ENCODE measurements at regions not wholly inside any gene's neighbourhood (a gene's known extent, or its start where the extent isn't known, plus 50 kb on each side); places are given as distances from the start of the nearest gene placed in this dataset.

DNA sequence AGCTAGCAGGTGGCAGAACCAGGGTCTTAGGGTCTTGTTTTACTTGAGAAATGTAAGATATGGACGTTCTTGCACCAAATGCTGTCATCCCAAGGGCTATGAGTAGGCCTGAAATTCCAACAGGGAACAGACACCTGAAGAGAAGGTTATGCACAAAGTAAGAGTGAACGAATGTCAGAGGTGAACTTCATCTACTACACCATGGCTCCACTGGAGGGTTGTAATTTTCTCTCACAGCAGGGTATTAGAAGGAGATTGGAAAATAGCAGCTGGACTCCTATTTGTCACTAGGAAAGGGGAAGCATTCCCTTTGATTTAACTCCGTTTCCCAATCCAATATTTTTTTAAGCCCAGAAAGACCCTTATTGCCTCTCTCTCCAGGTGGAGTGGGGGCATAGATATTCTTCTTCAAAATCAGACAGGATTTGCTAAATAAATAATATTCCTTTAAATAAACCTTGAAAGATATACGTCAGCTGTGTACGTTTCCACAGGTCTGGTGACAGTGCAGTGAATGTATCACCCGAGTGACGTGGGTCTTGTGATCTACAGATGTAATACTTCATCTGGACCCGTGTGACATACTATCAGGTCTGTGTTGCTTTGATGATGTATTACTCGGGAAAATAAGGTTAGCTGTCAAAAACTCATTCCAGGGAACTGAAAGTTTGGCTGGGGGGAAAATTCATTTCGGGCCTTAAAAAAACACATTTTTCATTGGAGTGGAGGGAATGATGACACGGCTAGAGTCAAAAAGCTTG is 302.6 kb downstream of the CHL1 start:
- H3K9me3 ChIP-seq (ENCODE audit: low read length): 0 out of 2 replicates have a peak, but pooled peaks cover 3% of the 10 kb centered on the region
- ChIA-PET POLR2A (ENCODE audit: unreplicated experiment) (no interaction called here), CTCF (no interaction called here)
- H3K27me3 ChIP-seq (ENCODE audit: low read length): no peaks in the 10 kb centered on the region
- H3K79me2 ChIP-seq (ENCODE audit: low read length): no peaks in the 10 kb centered on the region
- H2AFZ ChIP-seq (ENCODE audit: low read length): no peak overlapping the region
- ATAC-seq: no peak
- TF ChIP-seq EZH2phosphoT487 (IDR thresholded peaks at IDR 0.05; ENCODE audit: borderline replicate concordance, low read length) (no peak), EZH2 (IDR thresholded peaks at IDR 0.05; ENCODE audit: low read length, unreplicated experiment) (no peak)
- H4K20me1 ChIP-seq (ENCODE audit: low read length): no peaks in the 10 kb centered on the region
- H3K27ac ChIP-seq (ENCODE audit: low read length): no peak overlapping the region
- H3K4me1 ChIP-seq (ENCODE audit: insufficient read depth, low read length): no peaks in the 10 kb centered on the region
- H3K4me3 ChIP-seq (ENCODE audit: low read length): no peak overlapping the region
- no peak overlapping the region for H3K9ac ChIP-seq (ENCODE audit: low read length)
- no peak overlapping the region for H3K4me2 ChIP-seq (ENCODE audit: low read length)
- H3F3A ChIP-seq (ENCODE audit: low read length, unreplicated experiment): no peaks in the 10 kb centered on the region
- DNase-seq: no peak
- no peaks in the 10 kb centered on the region for H3K9me2 ChIP-seq (replicated peaks; ENCODE audit: low read length)
- H3K36me3 ChIP-seq (ENCODE audit: low read depth, low read length): no peaks in the 10 kb centered on the region
- intact Hi-C loops (cut with micrococcal nuclease): no loop called here
- BruUV-seq (replicated peaks): no TSS peak

GRCh38 chr3:502486-502885 is 305.9 kb downstream of the CHL1 start:
- no peak overlapping the region for H3K4me2 ChIP-seq (ENCODE audit: low read length)
- no peak overlapping the region for H2AFZ ChIP-seq (ENCODE audit: low read length)
- H3K27ac ChIP-seq (ENCODE audit: low read length): no peak overlapping the region
- H3K9ac ChIP-seq (ENCODE audit: low read length): no peak overlapping the region
- H3K9me2 ChIP-seq (replicated peaks; ENCODE audit: low read length): no peaks in the 10 kb centered on the region
- H3F3A ChIP-seq (ENCODE audit: low read length, unreplicated experiment): no peaks in the 10 kb centered on the region
- ChIA-PET POLR2A (ENCODE audit: unreplicated experiment) (no interaction called here), CTCF (no interaction called here)
- intact Hi-C loops (cut with micrococcal nuclease): no loop called here
- TF ChIP-seq CTCF (conservative IDR thresholded peaks at IDR 0.05; ENCODE audit: low read depth, low read length) (no peak), EZH2phosphoT487 (IDR thresholded peaks at IDR 0.05; ENCODE audit: borderline replicate concordance, low read length) (no peak), EZH2 (IDR thresholded peaks at IDR 0.05; ENCODE audit: low read length, unreplicated experiment) (no peak)
- H4K20me1 ChIP-seq (ENCODE audit: low read length): no peaks in the 10 kb centered on the region
- DNase-seq (no peak), ATAC-seq (no peak)
- H3K9me3 ChIP-seq (ENCODE audit: low read length): 0 out of 2 replicates have a peak, but pooled peaks cover 3% of the 10 kb centered on the region
- H3K4me1 ChIP-seq (ENCODE audit: insufficient read depth, low read length): no peaks in the 10 kb centered on the region
- no TSS peak for BruUV-seq (replicated peaks)
- H3K4me3 ChIP-seq (ENCODE audit: low read length): no peak overlapping the region
- no peaks in the 10 kb centered on the region for H3K27me3 ChIP-seq (ENCODE audit: low read length)
- no peaks in the 10 kb centered on the region for H3K36me3 ChIP-seq (ENCODE audit: low read depth, low read length)
- no peaks in the 10 kb centered on the region for H3K79me2 ChIP-seq (ENCODE audit: low read length)

GRCh38 chr3:513301-513700 is 316.7 kb downstream of the CHL1 start:
- H3K9ac ChIP-seq (ENCODE audit: low read length): no peak overlapping the region
- H2AFZ ChIP-seq (ENCODE audit: low read length): no peak overlapping the region
- POLR2A ChIA-PET (ENCODE audit: unreplicated experiment): no interaction called here
- CTCF ChIA-PET: no interaction called here
- H3K79me2 ChIP-seq (ENCODE audit: low read length): no peaks in the 10 kb centered on the region
- H3K27ac ChIP-seq (ENCODE audit: low read length): no peak overlapping the region
- H3K4me2 ChIP-seq (ENCODE audit: low read length): no peak overlapping the region
- H3K4me3 ChIP-seq (ENCODE audit: low read length): no peak overlapping the region
- no peaks in the 10 kb centered on the region for H4K20me1 ChIP-seq (ENCODE audit: low read length)
- ATAC-seq (no peak), DNase-seq (no peak)
- H3K4me1 ChIP-seq (ENCODE audit: insufficient read depth, low read length): no peaks in the 10 kb centered on the region
- H3K9me3 ChIP-seq (ENCODE audit: low read length): no peaks in the 10 kb centered on the region
- H3K9me2 ChIP-seq (replicated peaks; ENCODE audit: low read length): no peaks in the 10 kb centered on the region
- intact Hi-C loops (cut with micrococcal nuclease): no loop called here
- H3K36me3 ChIP-seq (ENCODE audit: low read depth, low read length): no peaks in the 10 kb centered on the region
- no peaks in the 10 kb centered on the region for H3K27me3 ChIP-seq (ENCODE audit: low read length)
- no TSS peak for BruUV-seq (replicated peaks)
- H3F3A ChIP-seq (ENCODE audit: low read length, unreplicated experiment): no peaks in the 10 kb centered on the region
- TF ChIP-seq EZH2phosphoT487 (IDR thresholded peaks at IDR 0.05; ENCODE audit: borderline replicate concordance, low read length) (no peak), CTCF (conservative IDR thresholded peaks at IDR 0.05; ENCODE audit: low read depth, low read length) (no peak), EZH2 (IDR thresholded peaks at IDR 0.05; ENCODE audit: low read length, unreplicated experiment) (no peak)
